H9 (cell line): ENCODE measurements at regions not wholly inside any gene's neighbourhood (a gene's known extent, or its start where the extent isn't known, plus 50 kb on each side); places are given as distances from the start of the nearest gene placed in this dataset.

Experiments
- DNase-seq: peaks from one replicate; pipeline ENCODE4 v3.0.0-alpha.2; 2017
- H2AFZ ChIP-seq: one replicate; pipeline ENCODE4 v1.6.1; 2013; ENCODE audit warnings: mild to moderate bottlenecking, low read length, control low read depth, moderate library complexity
- H2AK5ac ChIP-seq: 2 replicates; pipeline ENCODE4 v1.6.1; 2013; ENCODE audit warnings: low read length, control low read depth, mixed read lengths; ENCODE audit not compliant: insufficient read length
- H2BK120ac ChIP-seq: one replicate; pipeline ENCODE4 v1.6.1; 2013; ENCODE audit warnings: low read depth, mild to moderate bottlenecking, low read length, control low read depth, inconsistent platforms; ENCODE audit not compliant: poor library complexity, severe bottlenecking
- H2BK12ac ChIP-seq: 2 replicates; pipeline ENCODE4 v1.6.1; 2013; ENCODE audit warnings: low read length, control low read depth, mixed read lengths, low read depth; ENCODE audit not compliant: insufficient read length
- H2BK15ac ChIP-seq: 2 replicates; pipeline ENCODE4 v1.6.1; 2013; ENCODE audit warnings: low read depth, low read length, control low read depth
- H2BK20ac ChIP-seq: one replicate; pipeline ENCODE4 v1.6.1; 2013; ENCODE audit warnings: low read depth, mild to moderate bottlenecking, low read length, control low read depth, inconsistent platforms; ENCODE audit not compliant: poor library complexity, severe bottlenecking
- H2BK5ac ChIP-seq: 2 replicates; pipeline ENCODE4 v1.6.1; 2013; ENCODE audit warnings: low read length, control low read depth, mixed read lengths; ENCODE audit not compliant: insufficient read length
- H3K14ac ChIP-seq: 2 replicates; pipeline ENCODE4 v1.6.1; 2013; ENCODE audit warnings: low read length, control low read depth; ENCODE audit not compliant: insufficient read depth
- H3K18ac ChIP-seq: 2 replicates; pipeline ENCODE4 v1.6.1; 2013; ENCODE audit warnings: low read depth, mild to moderate bottlenecking, mixed read lengths, low read length, control low read depth; ENCODE audit not compliant: insufficient read length
- H3K23ac ChIP-seq: 2 replicates; pipeline ENCODE4 v1.6.1; 2013; ENCODE audit warnings: low read length, control low read depth, mixed read lengths, low read depth; ENCODE audit not compliant: insufficient read length
- H3K23me2 ChIP-seq: 2 replicates; pipeline ENCODE4 v1.6.1; 2013; ENCODE audit warnings: low read depth, mild to moderate bottlenecking, mixed read lengths, low read length, control low read depth; ENCODE audit not compliant: insufficient read length, poor library complexity, severe bottlenecking
- H3K27ac ChIP-seq: 2 replicates; pipeline ENCODE4 v1.5.1; 2013; ENCODE audit warnings: low read length, control low read depth, mixed read lengths, low read depth; ENCODE audit not compliant: insufficient read length
- H3K27me3 ChIP-seq: 2 replicates; pipeline ENCODE4 v1.6.1; 2013; ENCODE audit warnings: low read length, control low read depth, inconsistent platforms; ENCODE audit not compliant: insufficient read depth
- H3K4ac ChIP-seq: 2 replicates; pipeline ENCODE4 v1.6.1; 2013; ENCODE audit warnings: low read depth, mild to moderate bottlenecking, control low read depth, inconsistent platforms, low read length, moderate library complexity
- H3K4me1 ChIP-seq: 2 replicates; pipeline ENCODE4 v1.6.1; 2013; ENCODE audit warnings: low read length, control low read depth, inconsistent platforms; ENCODE audit not compliant: insufficient read depth
- H3K4me2 ChIP-seq: 2 replicates; pipeline ENCODE4 v1.6.1; 2013; ENCODE audit warnings: low read length, control low read depth, mixed read lengths; ENCODE audit not compliant: insufficient read length, insufficient read depth
- H3K56ac ChIP-seq: 2 replicates; pipeline ENCODE4 v1.6.1; 2013; ENCODE audit warnings: low read depth, mild to moderate bottlenecking, mixed read lengths, low read length, control low read depth; ENCODE audit not compliant: insufficient read length
- H3K79me1 ChIP-seq: 2 replicates; pipeline ENCODE4 v1.6.1; 2013; ENCODE audit warnings: low read depth, mild to moderate bottlenecking, moderate library complexity, low read length, control low read depth, inconsistent platforms; ENCODE audit not compliant: insufficient read depth, poor library complexity, severe bottlenecking
- H3K79me2 ChIP-seq: 2 replicates; pipeline ENCODE4 v1.6.1; 2013; ENCODE audit warnings: low read length, control low read depth, inconsistent platforms; ENCODE audit not compliant: insufficient read depth
- H3K9ac ChIP-seq: 2 replicates; pipeline ENCODE4 v1.6.1; 2013; ENCODE audit warnings: low read length, control low read depth, mixed read lengths; ENCODE audit not compliant: insufficient read length; ENCODE audit errors: extremely low read depth
- H3K9me3 ChIP-seq: one replicate; pipeline ENCODE4 v1.6.1; 2013; ENCODE audit warnings: low read depth, low read length, inconsistent platforms; ENCODE audit not compliant: control insufficient read depth
- H3T11ph ChIP-seq: one replicate; pipeline ENCODE4 v1.6.1; 2013; ENCODE audit warnings: mild to moderate bottlenecking, low read length, control low read depth, inconsistent platforms
- H4K20me1 ChIP-seq: one replicate; pipeline ENCODE4 v1.6.1; 2013; ENCODE audit not compliant: control insufficient read depth, insufficient read length, insufficient read depth
- H4K5ac ChIP-seq: 2 replicates; pipeline ENCODE4 v1.6.1; 2013; ENCODE audit warnings: low read depth, mild to moderate bottlenecking, mixed read lengths, low read length, control low read depth; ENCODE audit not compliant: insufficient read length
- H4K8ac ChIP-seq: replicated peaks from 2 replicates; pipeline ENCODE4 v1.6.1; 2013; ENCODE audit warnings: low read length, control low read depth, mixed read lengths, low read depth; ENCODE audit not compliant: insufficient read length
- H4K91ac ChIP-seq: 2 replicates; pipeline ENCODE4 v1.6.1; 2013; ENCODE audit warnings: low read depth, mild to moderate bottlenecking, moderate library complexity, mixed read lengths, low read length, control low read depth; ENCODE audit not compliant: insufficient read length
- H3K27ac Mint-ChIP-seq, 3 experiments: 2 replicates in 2 of 3; 3 replicates in 1 of 3; pipeline ENCODE4 v1.8.0; 2020 to 2021; ENCODE audit warnings: mixed read lengths in 3 of 3, mild to moderate bottlenecking in 1 of 3, moderate library complexity in 1 of 3
- H3K27me3 Mint-ChIP-seq: 2 replicates; pipeline ENCODE4 v1.8.0; 2021; ENCODE audit warnings: low read depth, mild to moderate bottlenecking, moderate library complexity, mixed read lengths
- H3K36me3 Mint-ChIP-seq, 3 experiments: 2 replicates in 2 of 3; 3 replicates in 1 of 3; pipeline ENCODE4 v1.8.0; 2020 to 2021; ENCODE audit warnings: low read depth in 3 of 3, mixed read lengths in 3 of 3; ENCODE audit not compliant: insufficient read depth in 1 of 3
- H3K4me1 Mint-ChIP-seq, 2 experiments: 2 replicates each; pipeline ENCODE4 v1.8.0; 2020; ENCODE audit warnings: mixed read lengths in 2 of 2
- H3K4me3 Mint-ChIP-seq, 2 experiments: 2 replicates in 1 of 2; 3 replicates in 1 of 2; pipeline ENCODE4 v1.8.0; 2020 to 2021; ENCODE audit warnings: mild to moderate bottlenecking in 2 of 2, mixed read lengths in 2 of 2, moderate library complexity in 1 of 2
- H3K9me3 Mint-ChIP-seq, 2 experiments: 2 replicates in 1 of 2; 3 replicates in 1 of 2; pipeline ENCODE4 v1.8.0; 2020; ENCODE audit warnings: mild to moderate bottlenecking in 2 of 2, mixed read lengths in 2 of 2, moderate library complexity in 1 of 2
- TF ChIP-seq, protein P1 (sequence below): fragments of 200-600 bp; sonication (generic); conservative IDR thresholded peaks from 3 replicates; pipeline ENCODE4 v1.8.0; 2021; ENCODE audit warnings: antibody characterized with exemption, mild to moderate bottlenecking

DNA sequence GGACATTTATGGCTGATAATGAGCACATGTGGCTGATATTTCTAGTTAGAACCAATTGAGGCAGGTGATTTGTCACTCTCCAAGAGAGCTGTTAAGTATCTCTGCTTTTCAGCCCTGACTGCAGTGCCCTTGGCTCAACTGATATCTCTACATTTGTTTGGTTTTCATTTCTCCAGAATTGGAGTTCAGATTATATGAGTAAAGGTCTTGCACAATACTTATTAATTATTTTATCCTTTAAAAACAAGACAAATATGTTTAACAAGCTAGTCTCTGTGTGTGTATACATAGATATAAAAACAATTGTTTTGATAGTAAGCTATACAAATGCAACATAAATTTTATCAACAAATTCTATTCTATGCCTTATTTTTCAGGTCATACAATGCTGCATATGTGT, 105.2 kb downstream of the BRMS1L start:
- Histone ChIP-seq H2AFZ (no peak overlapping the region), H4K91ac (no peak overlapping the region), H3K79me2 (no peaks in the 10 kb centered on the region), H3K9ac (no peak overlapping the region), H3K4me2 (no peak overlapping the region), H4K5ac (no peak overlapping the region), H3K56ac (no peak overlapping the region), H3K23me2 (no peaks in the 10 kb centered on the region), H2BK12ac (no peak overlapping the region), H3K9me3 (no peaks in the 10 kb centered on the region), H2AK5ac (no peak overlapping the region), H3K18ac (no peak overlapping the region), H3K14ac (no peak overlapping the region), H3K27ac (no peak overlapping the region), H3K27me3 (no peaks in the 10 kb centered on the region), H3K79me1 (no peaks in the 10 kb centered on the region), H2BK5ac (no peak overlapping the region), H3K4me1 (no peaks in the 10 kb centered on the region), H2BK20ac (no peak overlapping the region), H3T11ph (no peak overlapping the region), H2BK15ac (no peak overlapping the region), H4K8ac (no peak overlapping the region), H2BK120ac (no peak overlapping the region), H3K23ac (no peak overlapping the region), H3K4ac (no peak overlapping the region), H4K20me1 (no peaks in the 10 kb centered on the region)
- Mint-ChIP-seq H3K27me3 (peaks cover 18% of the 10 kb centered on the region), H3K9me3 (no peaks in the 10 kb centered on the region), H3K27ac (no peak overlapping the region), H3K4me1 (no peaks in the 10 kb centered on the region), H3K4me3 (no peak overlapping the region), H3K36me3 (no peaks in the 10 kb centered on the region)
- TF ChIP-seq, protein P1, sequence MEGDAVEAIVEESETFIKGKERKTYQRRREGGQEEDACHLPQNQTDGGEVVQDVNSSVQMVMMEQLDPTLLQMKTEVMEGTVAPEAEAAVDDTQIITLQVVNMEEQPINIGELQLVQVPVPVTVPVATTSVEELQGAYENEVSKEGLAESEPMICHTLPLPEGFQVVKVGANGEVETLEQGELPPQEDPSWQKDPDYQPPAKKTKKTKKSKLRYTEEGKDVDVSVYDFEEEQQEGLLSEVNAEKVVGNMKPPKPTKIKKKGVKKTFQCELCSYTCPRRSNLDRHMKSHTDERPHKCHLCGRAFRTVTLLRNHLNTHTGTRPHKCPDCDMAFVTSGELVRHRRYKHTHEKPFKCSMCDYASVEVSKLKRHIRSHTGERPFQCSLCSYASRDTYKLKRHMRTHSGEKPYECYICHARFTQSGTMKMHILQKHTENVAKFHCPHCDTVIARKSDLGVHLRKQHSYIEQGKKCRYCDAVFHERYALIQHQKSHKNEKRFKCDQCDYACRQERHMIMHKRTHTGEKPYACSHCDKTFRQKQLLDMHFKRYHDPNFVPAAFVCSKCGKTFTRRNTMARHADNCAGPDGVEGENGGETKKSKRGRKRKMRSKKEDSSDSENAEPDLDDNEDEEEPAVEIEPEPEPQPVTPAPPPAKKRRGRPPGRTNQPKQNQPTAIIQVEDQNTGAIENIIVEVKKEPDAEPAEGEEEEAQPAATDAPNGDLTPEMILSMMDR: no peak
- no peak for DNase-seq
